DMS153 treated with DMSO at 0.1 percent for 48 hours (cell line): ENCODE measurements at regions not wholly inside any gene's neighbourhood (a gene's known extent, or its start where the extent isn't known, plus 50 kb on each side); places are given as distances from the start of the nearest gene placed in this dataset.
"Not testable (repeated sequence)": the region's sequence is repeated elsewhere in the genome, so short reads cannot be mapped to it uniquely, and the experiment has no call there.

Source experiments
- DNase-seq: peaks from one replicate; lab custom pipeline; 2025; ENCODE audit not compliant: unreplicated experiment; lab: John Stamatoyannopoulos, UW

GRCh38 chr13:79895416-79895815 lies 414.5 kb downstream of the NDFIP2 start:
- no peak for DNase-seq

DNA sequence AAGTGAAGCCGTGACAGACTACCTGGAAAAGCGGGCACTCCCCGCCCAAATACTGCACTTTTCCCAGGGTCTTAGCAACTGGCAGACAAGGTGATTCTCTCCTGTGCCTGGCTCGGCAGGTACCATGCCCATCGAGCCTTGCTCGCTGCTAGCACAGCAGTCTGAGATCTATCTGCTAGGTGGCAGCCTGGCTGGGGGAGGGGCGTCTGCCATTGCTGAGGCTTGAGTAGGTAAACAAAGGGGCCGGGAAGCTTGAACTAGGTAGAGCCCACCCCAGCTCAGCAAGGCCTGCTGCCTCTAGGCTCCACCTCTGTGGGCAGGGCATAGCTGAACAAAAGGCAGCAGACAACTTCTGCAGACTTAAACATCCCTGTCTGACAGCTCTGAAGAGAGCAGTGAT lies 406.3 kb downstream of the NDFIP2 start:
- DNase-seq: not testable (repeated sequence)

- DNase-seq: no peak
Observed at GRCh38 chr13:79886601-79887000, 405.6 kb downstream of the NDFIP2 start.

DNA sequence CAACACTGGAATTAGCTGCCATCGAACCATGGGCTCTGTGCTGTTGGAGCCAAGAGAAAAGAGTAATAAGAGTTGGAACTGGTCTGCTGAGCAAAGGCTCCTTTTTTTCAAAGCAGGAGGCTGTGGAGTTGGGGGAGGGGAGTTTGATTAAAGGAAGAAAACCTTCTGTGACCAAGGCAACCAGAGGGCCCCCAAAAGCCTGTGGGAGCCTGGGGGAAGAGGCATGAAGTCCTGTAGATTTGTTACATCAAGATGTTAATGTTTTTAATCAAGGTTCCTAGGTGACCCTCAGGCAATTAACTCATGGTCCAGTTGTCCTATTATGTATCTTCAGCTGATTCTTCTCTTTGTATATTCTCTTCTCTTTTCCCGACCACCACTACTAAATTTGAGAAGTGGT lies 403.9 kb downstream of the NDFIP2 start:
- no peak for DNase-seq

DNA sequence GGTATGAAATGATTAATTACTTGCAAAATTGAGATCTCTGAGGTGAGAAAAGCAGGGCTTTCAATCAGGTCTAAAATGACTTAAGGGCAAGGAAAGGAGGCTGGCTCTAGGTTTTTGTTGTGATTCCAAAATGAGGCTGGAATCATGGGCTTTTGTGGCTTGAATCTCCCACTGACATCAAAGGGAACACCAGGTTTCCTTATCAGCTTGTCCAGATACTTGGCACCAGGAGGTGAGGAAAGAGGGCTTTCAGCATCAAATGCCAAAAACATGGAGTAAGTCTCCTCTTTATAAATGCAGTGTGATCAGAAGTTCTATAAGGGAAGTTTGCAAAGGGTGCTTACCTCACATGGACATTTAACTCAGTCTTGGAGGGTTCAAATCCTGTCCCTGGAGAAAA lies 402.3 kb downstream of the NDFIP2 start:
- no peak for DNase-seq

- DNase-seq: no peak
Observed at GRCh38 chr13:79880818-79881217, 399.9 kb downstream of the NDFIP2 start.

GRCh38 chr13:79874396-79875360 lies 393.7 kb downstream of the NDFIP2 start:
- no peak for DNase-seq

DNA sequence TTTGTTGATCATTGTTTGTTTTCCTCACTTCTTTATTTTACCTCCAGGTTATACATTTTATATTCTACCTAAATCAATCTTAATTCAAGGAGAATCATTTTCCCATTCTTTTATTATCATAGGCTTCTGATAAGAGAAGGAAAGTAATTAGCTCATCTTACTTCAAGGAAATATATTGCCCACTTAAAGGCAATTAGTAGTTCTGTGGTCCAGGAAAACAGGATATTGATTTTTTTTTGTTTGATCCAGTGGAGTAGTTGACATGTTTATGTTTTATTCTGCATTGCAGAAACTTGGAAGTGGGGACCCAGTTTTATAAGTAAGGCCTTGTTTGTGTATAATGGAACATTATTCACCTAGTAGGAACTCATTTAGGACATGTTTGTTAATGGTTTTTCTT lies 390.6 kb downstream of the NDFIP2 start:
- no peak for DNase-seq

DNA sequence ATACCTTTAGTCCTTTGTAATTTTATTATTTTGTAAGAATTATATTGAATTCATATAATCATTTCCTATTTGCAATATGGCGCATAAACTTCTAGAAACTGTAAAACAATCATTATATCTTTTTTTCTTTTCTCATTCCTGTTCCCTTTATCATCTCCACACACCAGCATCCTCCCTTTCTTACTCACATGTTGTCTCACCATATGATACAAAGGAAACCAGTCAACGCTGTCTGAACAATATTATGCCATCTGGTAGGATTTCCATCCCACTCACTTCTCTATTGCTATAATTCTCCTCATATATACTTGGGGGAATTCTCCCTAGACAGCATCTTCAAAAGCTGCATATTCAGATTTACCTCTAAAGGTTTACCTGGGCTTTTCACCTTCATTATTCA lies 389.8 kb downstream of the NDFIP2 start:
- DNase-seq: no peak

DNA sequence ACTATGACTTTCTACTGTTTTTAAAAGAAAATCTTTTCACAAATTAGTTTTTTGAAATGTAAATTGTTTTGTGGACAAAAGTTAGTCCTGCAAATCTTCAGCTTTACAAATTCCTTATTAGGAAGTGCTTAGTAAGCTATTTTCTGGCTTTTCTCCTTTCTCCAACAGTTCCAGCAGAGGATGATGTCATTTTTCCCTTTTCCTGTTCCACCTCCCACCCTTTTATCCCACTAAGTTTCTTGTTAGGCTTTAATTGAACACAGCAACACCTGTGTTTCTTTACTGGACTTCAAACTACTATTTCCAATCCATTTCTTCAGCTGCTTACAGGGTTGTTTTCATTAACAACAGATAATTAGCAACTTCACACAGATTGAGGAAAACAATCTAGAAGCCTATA lies 389.2 kb downstream of the NDFIP2 start:
- no peak for DNase-seq

- peak; percentile 18 for DNase-seq
Observed at GRCh38 chr13:79869326-79869725, 388.4 kb downstream of the NDFIP2 start.

DNA sequence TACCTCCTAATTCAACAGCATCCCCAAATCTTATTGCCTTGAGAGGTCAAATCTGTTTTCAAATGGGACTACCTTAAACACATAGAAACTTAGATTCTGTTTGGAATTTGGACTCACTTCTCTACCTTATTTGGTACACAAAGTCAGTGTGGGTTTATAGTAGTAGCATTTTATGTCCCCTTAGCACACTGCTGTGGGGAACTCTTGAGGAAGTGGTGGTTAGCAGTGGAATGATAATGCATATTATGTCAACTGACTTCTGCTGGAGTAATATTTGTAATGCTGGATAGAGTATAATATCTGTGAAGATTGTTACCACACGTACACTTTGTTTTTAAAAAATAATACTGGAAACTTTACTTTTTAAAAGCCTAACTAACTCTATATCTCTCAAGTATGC lies 386.3 kb downstream of the NDFIP2 start:
- no peak for DNase-seq

- DNase-seq: no peak
Observed at GRCh38 chr13:79866436-79866835, 385.5 kb downstream of the NDFIP2 start.

- DNase-seq: no peak
Observed at GRCh38 chr13:79862515-79862914, 381.6 kb downstream of the NDFIP2 start.

- DNase-seq: no peak
Observed at GRCh38 chr13:79861731-79862130, 380.8 kb downstream of the NDFIP2 start.

- no peak for DNase-seq
Observed at GRCh38 chr13:79860791-79861190, 379.8 kb downstream of the NDFIP2 start.

DNA sequence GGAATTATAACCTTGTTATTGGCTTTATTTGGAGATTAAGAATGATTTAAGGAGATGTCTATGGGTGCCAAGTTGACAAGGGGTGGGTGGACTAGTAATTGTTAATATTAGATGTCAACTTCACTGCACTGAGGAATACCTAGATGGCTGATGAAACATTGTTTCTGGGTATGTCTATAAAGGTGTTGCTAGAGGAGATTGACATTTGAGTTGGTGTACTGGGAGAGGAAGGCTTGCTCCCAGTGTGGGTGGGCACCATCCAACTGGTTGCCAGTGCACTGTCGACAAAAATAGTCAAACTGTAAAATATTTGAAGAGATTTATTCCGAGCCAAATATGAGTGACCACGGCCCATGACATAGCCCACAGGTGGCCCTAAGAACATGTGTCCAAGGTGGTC lies 378.8 kb downstream of the NDFIP2 start:
- no peak for DNase-seq

GRCh38 chr13:79853251-79853650 lies 372.3 kb downstream of the NDFIP2 start:
- DNase-seq: no peak

GRCh38 chr13:79851318-79851717 lies 370.4 kb downstream of the NDFIP2 start:
- DNase-seq: no peak

DNA sequence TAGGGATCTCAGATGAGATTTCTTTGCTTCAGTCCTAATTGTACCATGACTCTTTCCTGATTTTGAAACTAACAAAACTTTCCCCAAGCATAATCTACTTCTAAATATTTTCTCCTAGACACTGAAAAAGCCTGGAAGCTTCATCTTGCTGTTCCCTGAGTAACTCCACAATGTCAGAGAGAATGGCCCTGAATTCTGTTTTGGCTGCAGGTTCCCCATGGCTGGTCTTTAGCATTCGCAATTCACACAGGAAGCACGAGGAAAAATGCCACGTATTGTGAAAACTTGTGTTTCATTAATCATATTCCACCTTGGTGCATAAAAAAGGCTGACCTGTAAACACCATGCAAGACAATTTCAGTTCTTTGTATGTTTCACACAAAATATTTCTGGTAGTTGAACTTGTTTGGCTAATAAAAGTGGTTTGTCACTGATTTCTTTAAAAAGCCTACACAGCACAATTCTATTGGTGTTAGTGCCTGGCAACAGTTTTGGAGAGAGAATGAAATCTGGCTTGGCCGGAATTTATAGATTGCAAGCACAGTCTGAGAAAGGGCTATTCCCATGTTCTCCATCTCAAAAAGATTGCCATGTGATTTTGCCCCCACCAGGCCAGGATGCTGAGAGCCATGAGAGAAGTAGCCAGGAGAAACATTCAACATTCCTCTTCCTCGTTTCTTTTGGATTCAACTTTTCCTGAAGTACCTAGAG lies 367.1 kb downstream of the NDFIP2 start:
- no peak for DNase-seq

- peak; percentile 12 for DNase-seq
Observed at GRCh38 chr13:79846386-79846785, 365.4 kb downstream of the NDFIP2 start.

DNA sequence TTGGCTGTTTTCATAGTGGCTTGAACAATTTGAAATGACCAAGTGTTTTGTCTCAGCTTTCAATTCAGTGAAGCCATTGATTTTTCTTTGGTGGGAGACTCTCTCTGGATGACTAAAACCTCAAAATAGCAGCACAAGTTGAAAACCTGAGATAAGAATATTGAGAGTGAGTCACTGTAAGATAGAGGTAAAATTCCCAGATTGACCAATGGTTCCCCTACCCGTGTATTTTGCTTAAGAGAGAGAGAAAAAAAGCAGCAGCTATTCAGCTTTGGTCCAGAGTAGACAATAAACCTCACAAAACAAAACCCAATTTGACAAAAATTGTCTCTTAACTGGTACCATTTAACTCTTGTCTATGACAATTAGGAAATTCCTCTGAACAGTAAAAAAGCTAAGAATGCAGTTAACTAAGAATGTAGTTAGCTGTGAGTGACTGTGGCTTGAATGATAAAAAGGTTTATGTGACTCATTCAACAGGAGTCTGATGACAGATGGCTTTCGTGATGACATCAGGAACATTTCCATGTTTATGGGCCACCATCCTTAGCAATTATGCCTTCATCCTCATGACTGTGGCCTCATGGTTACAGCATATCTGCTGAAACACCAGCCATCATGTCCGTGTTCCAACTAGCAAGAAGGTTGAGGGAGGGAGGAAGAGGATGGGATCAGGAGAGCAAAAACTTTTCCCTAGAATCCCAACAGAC lies 356.9 kb downstream of the NDFIP2 start:
- no peak for DNase-seq
